Testis (tissue), 2 donors: ENCODE measurements at regions not wholly inside any gene's neighbourhood (a gene's known extent, or its start where the extent isn't known, plus 50 kb on each side); places are given as distances from the start of the nearest gene placed in this dataset.
"Not testable (repeated sequence)": the region's sequence is repeated elsewhere in the genome, so short reads cannot be mapped to it uniquely, and the experiment has no call there.

Experiments used
- POLR2A ChIP-seq: fragments of 450-650 bp; IDR thresholded peaks from one replicate; pipeline ENCODE4 v1.6.1; 2017; ENCODE audit warnings: antibody characterized with exemption, mild to moderate bottlenecking, moderate library complexity
- TF ChIP-seq, protein P1 (sequence below), 3 experiments: fragments of 450-650 bp in 2 of 3; fragments of 200-600 bp in 1 of 3; sonication (generic) in 1 of 3; IDR thresholded peaks; one replicate each; pipeline ENCODE4 v1.5.1; 2016 to 2019; ENCODE audit warnings: antibody characterized with exemption in 3 of 3, mild to moderate bottlenecking in 2 of 3, moderate library complexity in 1 of 3

DNA sequence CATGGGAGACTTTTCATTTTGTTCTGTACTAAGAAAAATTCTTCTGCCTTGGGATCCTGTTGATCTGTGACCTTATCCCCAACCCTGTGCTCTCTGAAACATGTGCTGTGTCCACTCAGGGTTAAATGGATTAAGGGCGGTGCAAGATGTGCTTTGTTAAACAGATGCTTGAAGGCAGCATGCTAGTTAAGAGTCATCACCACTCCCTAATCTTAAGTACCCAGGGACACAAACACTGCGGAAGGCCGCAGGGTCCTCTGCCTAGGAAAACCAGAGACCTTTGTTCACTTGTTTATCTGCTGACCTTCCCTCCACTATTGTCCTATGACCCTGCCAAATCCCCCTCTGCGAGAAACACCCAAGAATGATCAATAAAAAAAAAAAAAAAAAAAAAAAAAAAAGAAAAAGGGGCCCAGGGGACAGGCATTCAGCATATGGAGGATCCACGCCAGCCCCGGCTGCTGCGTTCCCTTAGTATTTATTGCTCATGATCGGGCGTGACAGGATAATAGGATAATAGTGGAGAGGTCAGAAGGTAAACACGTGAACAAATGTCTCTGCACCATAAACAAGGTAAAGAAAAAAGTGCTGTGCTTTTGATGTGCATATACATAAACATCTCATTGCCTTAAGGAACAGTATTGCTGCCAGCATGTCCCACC, 113.7 kb upstream of the ZNF92 start:
- not testable (repeated sequence) for TF ChIP-seq POLR2A
- TF ChIP-seq, protein P1, sequence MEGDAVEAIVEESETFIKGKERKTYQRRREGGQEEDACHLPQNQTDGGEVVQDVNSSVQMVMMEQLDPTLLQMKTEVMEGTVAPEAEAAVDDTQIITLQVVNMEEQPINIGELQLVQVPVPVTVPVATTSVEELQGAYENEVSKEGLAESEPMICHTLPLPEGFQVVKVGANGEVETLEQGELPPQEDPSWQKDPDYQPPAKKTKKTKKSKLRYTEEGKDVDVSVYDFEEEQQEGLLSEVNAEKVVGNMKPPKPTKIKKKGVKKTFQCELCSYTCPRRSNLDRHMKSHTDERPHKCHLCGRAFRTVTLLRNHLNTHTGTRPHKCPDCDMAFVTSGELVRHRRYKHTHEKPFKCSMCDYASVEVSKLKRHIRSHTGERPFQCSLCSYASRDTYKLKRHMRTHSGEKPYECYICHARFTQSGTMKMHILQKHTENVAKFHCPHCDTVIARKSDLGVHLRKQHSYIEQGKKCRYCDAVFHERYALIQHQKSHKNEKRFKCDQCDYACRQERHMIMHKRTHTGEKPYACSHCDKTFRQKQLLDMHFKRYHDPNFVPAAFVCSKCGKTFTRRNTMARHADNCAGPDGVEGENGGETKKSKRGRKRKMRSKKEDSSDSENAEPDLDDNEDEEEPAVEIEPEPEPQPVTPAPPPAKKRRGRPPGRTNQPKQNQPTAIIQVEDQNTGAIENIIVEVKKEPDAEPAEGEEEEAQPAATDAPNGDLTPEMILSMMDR (IDR thresholded peaks at IDR 0.05), result not testable (repeated sequence)
